Liver (tissue), 8 donors: ENCODE measurements at regions not wholly inside any gene's neighbourhood (a gene's known extent, or its start where the extent isn't known, plus 50 kb on each side); places are given as distances from the start of the nearest gene placed in this dataset.

Experiments
- DNase-seq: peaks from one replicate; pipeline ENCODE4 v3.0.0-alpha.2; 2017; ENCODE audit warnings: low spot score
- H3K27ac ChIP-seq, 2 donors: one replicate each; pipeline ENCODE4 v1.7.0; 2013; ENCODE audit warnings: inconsistent platforms in 2 of 2, low read length in 2 of 2, control low read depth in 1 of 2, low read depth in 1 of 2, mild to moderate bottlenecking in 1 of 2
- H3K27me3 ChIP-seq, 4 donors: one replicate each; pipeline versions ENCODE4 v1.6.1 to v1.7.0; 2013; ENCODE audit warnings: low read length in 3 of 4, inconsistent platforms in 1 of 4, mild to moderate bottlenecking in 1 of 4, moderate library complexity in 1 of 4; ENCODE audit not compliant: control insufficient read depth in 4 of 4, insufficient read depth in 4 of 4
- H3K36me3 ChIP-seq, 4 donors: one replicate each; pipeline versions ENCODE4 v1.6.1 to v1.7.0; 2013; ENCODE audit warnings: low read length in 3 of 4, mild to moderate bottlenecking in 3 of 4, low read depth in 1 of 4, moderate library complexity in 1 of 4; ENCODE audit not compliant: control insufficient read depth in 4 of 4, insufficient read depth in 3 of 4
- H3K4me1 ChIP-seq, 4 donors: one replicate each; pipeline versions ENCODE4 v1.6.1 to v1.7.0; 2013; ENCODE audit warnings: low read length in 3 of 4, mild to moderate bottlenecking in 3 of 4, moderate library complexity in 1 of 4; ENCODE audit not compliant: control insufficient read depth in 4 of 4, insufficient read depth in 4 of 4
- H3K4me3 ChIP-seq, 3 donors: one replicate each; pipeline versions ENCODE4 v1.6.1 to v1.7.0; 2013; ENCODE audit warnings: low read length in 3 of 3, control low read depth in 1 of 3, low read depth in 1 of 3, mild to moderate bottlenecking in 1 of 3
- H3K9ac ChIP-seq, 2 donors: one replicate each; pipeline ENCODE4 v1.7.0; 2013; ENCODE audit warnings: low read length in 2 of 2, mild to moderate bottlenecking in 2 of 2, moderate library complexity in 2 of 2, control low read depth in 1 of 2, low read depth in 1 of 2
- H3K9me3 ChIP-seq, 4 donors: one replicate each; pipeline versions ENCODE4 v1.6.1 to v1.7.0; 2013; ENCODE audit warnings: low read length in 3 of 4; ENCODE audit not compliant: control insufficient read depth in 4 of 4
- EGR1 ChIP-seq, 2 donors: IDR thresholded peaks; 2 replicates each; pipeline ENCODE4 v1.6.1; 2016 to 2018; ENCODE audit warnings: antibody characterized with exemption in 2 of 2, low read depth in 2 of 2
- FOXA2 ChIP-seq: IDR thresholded peaks from 2 replicates; pipeline ENCODE4 v1.6.1; 2016; ENCODE audit warnings: antibody characterized with exemption
- GABPA ChIP-seq, 2 donors: IDR thresholded peaks in 1 of 2; conservative IDR thresholded peaks in 1 of 2; 2 replicates each; pipeline ENCODE4 v1.6.1; 2016; ENCODE audit warnings: antibody characterized with exemption in 2 of 2, mild to moderate bottlenecking in 1 of 2, moderate library complexity in 1 of 2
- HNF4A ChIP-seq, 2 donors: conservative IDR thresholded peaks; 2 replicates each; pipeline ENCODE4 v1.6.1; 2016; ENCODE audit warnings: antibody characterized with exemption in 2 of 2, mild to moderate bottlenecking in 2 of 2
- HNF4G ChIP-seq: IDR thresholded peaks from 2 replicates; pipeline ENCODE4 v1.6.1; 2016; ENCODE audit warnings: antibody characterized with exemption
- JUND ChIP-seq, 2 donors: IDR thresholded peaks; 2 replicates each; pipeline ENCODE4 v1.6.1; 2016; ENCODE audit warnings: antibody characterized with exemption in 2 of 2
- NR2F2 ChIP-seq: IDR thresholded peaks from 2 replicates; pipeline ENCODE4 v1.6.1; 2016; ENCODE audit warnings: antibody characterized with exemption
- RAD21 ChIP-seq, 2 donors: IDR thresholded peaks; 2 replicates each; pipeline ENCODE4 v1.6.1; 2016; ENCODE audit warnings: antibody characterized with exemption in 2 of 2, mild to moderate bottlenecking in 2 of 2
- SP1 ChIP-seq: IDR thresholded peaks from 2 replicates; pipeline ENCODE4 v1.6.1; 2018; ENCODE audit warnings: antibody characterized with exemption, mild to moderate bottlenecking
- YY1 ChIP-seq: IDR thresholded peaks from 2 replicates; pipeline ENCODE4 v1.6.1; 2016; ENCODE audit warnings: antibody characterized with exemption, mild to moderate bottlenecking
- WGBS: extraction: QIAGEN DNeasy Blood & Tissue Kit; methylation state at CpG from one replicate; pipeline ENCODE4 v1.1.7; 2013; 5-methylcytosine and 5-hydroxymethylcytosine counted together
- TF ChIP-seq, protein P1 (sequence below): IDR thresholded peaks from 2 replicates; pipeline ENCODE4 v1.6.1; 2016; ENCODE audit warnings: antibody characterized with exemption
- TF ChIP-seq, protein P2 (sequence below): IDR thresholded peaks from 2 replicates; pipeline ENCODE4 v1.6.1; 2016; ENCODE audit warnings: antibody characterized with exemption, mild to moderate bottlenecking
- TF ChIP-seq, protein P3 (sequence below): IDR thresholded peaks from 2 replicates; pipeline ENCODE4 v1.6.1; 2016; ENCODE audit warnings: antibody characterized with exemption
- TF ChIP-seq, protein P4 (sequence below): IDR thresholded peaks from 2 replicates; pipeline ENCODE4 v1.6.1; 2016; ENCODE audit warnings: antibody characterized with exemption
- TF ChIP-seq, protein P5 (sequence below): fragments of 150-350 bp; IDR thresholded peaks from 2 replicates; pipeline ENCODE4 v1.5.1; 2017; ENCODE audit warnings: improper control_type of control experiment, low read depth, low read length; ENCODE audit not compliant: missing input control
- donor health status: healthy.
- donor health status: healthy.
- donor health status: healthy.
- donor health status: healthy.
- donor health status: healthy.

DNA sequence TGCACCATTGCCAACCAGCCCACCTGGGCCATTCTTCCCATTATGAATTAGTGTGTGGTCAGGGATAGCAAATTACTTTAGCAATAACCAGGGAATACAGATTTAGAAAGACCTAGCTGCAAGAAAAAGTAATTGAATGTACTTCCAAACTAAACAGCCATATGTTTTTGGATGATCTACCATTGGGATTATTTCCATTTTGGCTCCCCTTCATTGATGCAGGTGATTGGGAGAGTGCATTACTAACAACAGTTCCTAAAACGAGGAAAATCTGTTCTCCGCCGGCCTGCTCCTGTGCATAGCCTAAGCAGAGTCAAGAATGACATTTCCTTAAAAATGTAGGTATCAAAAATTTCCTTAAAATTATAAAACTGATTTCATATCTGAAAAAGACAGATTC is 58.5 kb downstream of the MAIP1 start:
- no peaks in the 10 kb centered on the region for H3K27me3 ChIP-seq

DNA sequence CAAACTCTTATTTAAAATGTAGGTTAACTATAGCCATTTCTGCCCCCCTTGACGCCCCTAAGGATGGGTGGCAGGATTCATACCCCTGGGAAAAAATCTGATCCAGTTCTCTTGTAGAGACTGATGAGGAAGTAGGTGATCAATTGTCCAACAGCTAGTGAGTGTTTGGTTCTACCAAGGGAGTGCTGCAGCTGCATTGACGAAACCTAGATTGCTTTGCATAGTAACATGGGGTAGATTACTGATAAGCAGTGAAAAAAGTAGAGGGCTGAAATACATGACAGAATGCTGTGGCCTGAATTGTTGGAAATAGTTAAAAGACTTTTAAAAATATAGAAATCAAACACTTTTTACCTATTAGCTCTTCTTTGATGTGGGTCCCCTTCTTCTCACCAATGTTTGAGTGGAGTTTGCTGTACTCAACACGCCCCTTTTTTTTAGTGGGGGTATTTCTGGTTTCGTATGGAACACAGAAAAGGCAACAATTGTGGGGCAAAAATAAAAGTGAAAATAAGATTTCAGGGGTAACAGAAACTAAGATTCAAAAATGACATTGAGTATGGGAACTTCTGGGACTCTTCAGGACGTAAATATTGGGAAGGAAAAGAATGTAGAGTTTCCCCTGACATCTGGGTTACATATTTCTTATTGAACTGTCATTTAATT is 66.2 kb downstream of the MAIP1 start:
- H3K9me3 ChIP-seq, result no peaks in the 10 kb centered on the region
- no peaks in the 10 kb centered on the region for H3K27me3 ChIP-seq
- H3K27ac ChIP-seq, result no peak overlapping the region
- no peak overlapping the region for H3K4me3 ChIP-seq
- WGBS, result 77% methylated on average over 5 of the region's 5 CpGs
- H3K36me3 ChIP-seq, result no peaks in the 10 kb centered on the region
- H3K4me1 ChIP-seq, result no peaks in the 10 kb centered on the region
- TF ChIP-seq, protein P1, sequence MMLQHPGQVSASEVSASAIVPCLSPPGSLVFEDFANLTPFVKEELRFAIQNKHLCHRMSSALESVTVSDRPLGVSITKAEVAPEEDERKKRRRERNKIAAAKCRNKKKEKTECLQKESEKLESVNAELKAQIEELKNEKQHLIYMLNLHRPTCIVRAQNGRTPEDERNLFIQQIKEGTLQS, result no peak
- H3K9ac ChIP-seq, result no peak overlapping the region
- no peak for DNase-seq

More for the DNA sequence above, 58.5 kb downstream of the MAIP1 start:
- H3K4me1 ChIP-seq, result no peaks in the 10 kb centered on the region
- H3K4me3 ChIP-seq, result no peak overlapping the region
- H3K9ac ChIP-seq, result no peak overlapping the region
- TF ChIP-seq, protein P2, sequence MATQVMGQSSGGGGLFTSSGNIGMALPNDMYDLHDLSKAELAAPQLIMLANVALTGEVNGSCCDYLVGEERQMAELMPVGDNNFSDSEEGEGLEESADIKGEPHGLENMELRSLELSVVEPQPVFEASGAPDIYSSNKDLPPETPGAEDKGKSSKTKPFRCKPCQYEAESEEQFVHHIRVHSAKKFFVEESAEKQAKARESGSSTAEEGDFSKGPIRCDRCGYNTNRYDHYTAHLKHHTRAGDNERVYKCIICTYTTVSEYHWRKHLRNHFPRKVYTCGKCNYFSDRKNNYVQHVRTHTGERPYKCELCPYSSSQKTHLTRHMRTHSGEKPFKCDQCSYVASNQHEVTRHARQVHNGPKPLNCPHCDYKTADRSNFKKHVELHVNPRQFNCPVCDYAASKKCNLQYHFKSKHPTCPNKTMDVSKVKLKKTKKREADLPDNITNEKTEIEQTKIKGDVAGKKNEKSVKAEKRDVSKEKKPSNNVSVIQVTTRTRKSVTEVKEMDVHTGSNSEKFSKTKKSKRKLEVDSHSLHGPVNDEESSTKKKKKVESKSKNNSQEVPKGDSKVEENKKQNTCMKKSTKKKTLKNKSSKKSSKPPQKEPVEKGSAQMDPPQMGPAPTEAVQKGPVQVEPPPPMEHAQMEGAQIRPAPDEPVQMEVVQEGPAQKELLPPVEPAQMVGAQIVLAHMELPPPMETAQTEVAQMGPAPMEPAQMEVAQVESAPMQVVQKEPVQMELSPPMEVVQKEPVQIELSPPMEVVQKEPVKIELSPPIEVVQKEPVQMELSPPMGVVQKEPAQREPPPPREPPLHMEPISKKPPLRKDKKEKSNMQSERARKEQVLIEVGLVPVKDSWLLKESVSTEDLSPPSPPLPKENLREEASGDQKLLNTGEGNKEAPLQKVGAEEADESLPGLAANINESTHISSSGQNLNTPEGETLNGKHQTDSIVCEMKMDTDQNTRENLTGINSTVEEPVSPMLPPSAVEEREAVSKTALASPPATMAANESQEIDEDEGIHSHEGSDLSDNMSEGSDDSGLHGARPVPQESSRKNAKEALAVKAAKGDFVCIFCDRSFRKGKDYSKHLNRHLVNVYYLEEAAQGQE, result no peak
- TF ChIP-seq, protein P3, sequence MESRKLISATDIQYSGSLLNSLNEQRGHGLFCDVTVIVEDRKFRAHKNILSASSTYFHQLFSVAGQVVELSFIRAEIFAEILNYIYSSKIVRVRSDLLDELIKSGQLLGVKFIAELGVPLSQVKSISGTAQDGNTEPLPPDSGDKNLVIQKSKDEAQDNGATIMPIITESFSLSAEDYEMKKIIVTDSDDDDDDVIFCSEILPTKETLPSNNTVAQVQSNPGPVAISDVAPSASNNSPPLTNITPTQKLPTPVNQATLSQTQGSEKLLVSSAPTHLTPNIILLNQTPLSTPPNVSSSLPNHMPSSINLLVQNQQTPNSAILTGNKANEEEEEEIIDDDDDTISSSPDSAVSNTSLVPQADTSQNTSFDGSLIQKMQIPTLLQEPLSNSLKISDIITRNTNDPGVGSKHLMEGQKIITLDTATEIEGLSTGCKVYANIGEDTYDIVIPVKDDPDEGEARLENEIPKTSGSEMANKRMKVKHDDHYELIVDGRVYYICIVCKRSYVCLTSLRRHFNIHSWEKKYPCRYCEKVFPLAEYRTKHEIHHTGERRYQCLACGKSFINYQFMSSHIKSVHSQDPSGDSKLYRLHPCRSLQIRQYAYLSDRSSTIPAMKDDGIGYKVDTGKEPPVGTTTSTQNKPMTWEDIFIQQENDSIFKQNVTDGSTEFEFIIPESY, result no peak
- TF ChIP-seq RAD21 (IDR thresholded peaks at IDR 0.05) (no peak), EGR1 (IDR thresholded peaks at IDR 0.05; ENCODE audit: low read depth in 2 of 2) (no peak), NR2F2 (no peak), HNF4G (no peak), YY1 (no peak), JUND (IDR thresholded peaks at IDR 0.05) (no peak), SP1 (no peak)
- TF ChIP-seq, protein P4, sequence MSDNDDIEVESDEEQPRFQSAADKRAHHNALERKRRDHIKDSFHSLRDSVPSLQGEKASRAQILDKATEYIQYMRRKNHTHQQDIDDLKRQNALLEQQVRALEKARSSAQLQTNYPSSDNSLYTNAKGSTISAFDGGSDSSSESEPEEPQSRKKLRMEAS, result no peak
- no peak for DNase-seq
- H3K9me3 ChIP-seq, result no peaks in the 10 kb centered on the region
- WGBS, result 95% methylated on average over 3 of the region's 3 CpGs
- H3K27ac ChIP-seq, result no peak overlapping the region
- no peaks in the 10 kb centered on the region for H3K36me3 ChIP-seq

DNA sequence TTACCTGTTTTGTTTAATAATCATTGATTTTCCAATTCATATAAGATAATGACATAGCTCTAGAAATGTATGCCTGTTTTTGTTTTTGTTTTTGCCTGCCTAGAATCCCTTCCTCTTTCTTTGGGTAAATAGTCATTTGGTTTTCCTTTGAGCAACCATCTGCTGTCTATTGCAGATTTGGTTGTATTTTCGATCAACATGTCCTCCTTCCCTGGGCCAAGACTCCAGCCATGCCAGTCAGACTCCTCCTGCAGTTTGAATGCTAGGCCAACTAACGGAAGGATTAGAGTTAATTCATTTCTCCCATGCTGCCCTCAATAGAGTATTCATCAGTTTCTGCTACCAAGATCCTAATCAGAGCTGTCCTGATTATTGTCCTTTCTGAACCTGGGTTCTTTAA is 67.1 kb downstream of the MAIP1 start:
- H3K4me1 ChIP-seq, result no peaks in the 10 kb centered on the region
- H3K36me3 ChIP-seq, result no peaks in the 10 kb centered on the region
- no peaks in the 10 kb centered on the region for H3K9me3 ChIP-seq
- 96% methylated on average over 2 of the region's 2 CpGs for WGBS
- H3K27ac ChIP-seq, result no peak overlapping the region
- H3K4me3 ChIP-seq, result no peak overlapping the region
- H3K9ac ChIP-seq, result no peak overlapping the region
- H3K27me3 ChIP-seq, result no peaks in the 10 kb centered on the region
- DNase-seq, result no peak
- TF ChIP-seq FOXA2, result no peak
- TF ChIP-seq GABPA (IDR thresholded peaks at IDR 0.05 in 1 of 2, conservative IDR thresholded peaks at IDR 0.05 in 1 of 2), result no peak
- TF ChIP-seq HNF4A (conservative IDR thresholded peaks at IDR 0.05), result no peak
- TF ChIP-seq, protein P2, result no peak
- no peak for TF ChIP-seq HNF4G
- TF ChIP-seq, protein P5, sequence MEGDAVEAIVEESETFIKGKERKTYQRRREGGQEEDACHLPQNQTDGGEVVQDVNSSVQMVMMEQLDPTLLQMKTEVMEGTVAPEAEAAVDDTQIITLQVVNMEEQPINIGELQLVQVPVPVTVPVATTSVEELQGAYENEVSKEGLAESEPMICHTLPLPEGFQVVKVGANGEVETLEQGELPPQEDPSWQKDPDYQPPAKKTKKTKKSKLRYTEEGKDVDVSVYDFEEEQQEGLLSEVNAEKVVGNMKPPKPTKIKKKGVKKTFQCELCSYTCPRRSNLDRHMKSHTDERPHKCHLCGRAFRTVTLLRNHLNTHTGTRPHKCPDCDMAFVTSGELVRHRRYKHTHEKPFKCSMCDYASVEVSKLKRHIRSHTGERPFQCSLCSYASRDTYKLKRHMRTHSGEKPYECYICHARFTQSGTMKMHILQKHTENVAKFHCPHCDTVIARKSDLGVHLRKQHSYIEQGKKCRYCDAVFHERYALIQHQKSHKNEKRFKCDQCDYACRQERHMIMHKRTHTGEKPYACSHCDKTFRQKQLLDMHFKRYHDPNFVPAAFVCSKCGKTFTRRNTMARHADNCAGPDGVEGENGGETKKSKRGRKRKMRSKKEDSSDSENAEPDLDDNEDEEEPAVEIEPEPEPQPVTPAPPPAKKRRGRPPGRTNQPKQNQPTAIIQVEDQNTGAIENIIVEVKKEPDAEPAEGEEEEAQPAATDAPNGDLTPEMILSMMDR, result no peak
